Kidney (tissue), 13 donors: ENCODE measurements at regions not wholly inside any gene's neighbourhood (a gene's known extent, or its start where the extent isn't known, plus 50 kb on each side); places are given as distances from the start of the nearest gene placed in this dataset.

Experiments
- DNase-seq, 5 donors: peaks; one replicate each; pipeline ENCODE4 v3.0.0-alpha.2; 2013 to 2020
- FAIRE-seq: peaks from 2 replicates; lab custom pipeline; 2012; peaks lifted over from hg19 to GRCh38; lab: Jason Lieb, UNC
- H3K27ac ChIP-seq, 2 donors: one replicate each; pipeline ENCODE4 v1.7.0; 2013; ENCODE audit warnings: low read depth in 2 of 2, low read length in 2 of 2, inconsistent platforms in 1 of 2
- H3K27me3 ChIP-seq: one replicate; pipeline ENCODE4 v1.7.1; 2013; ENCODE audit warnings: low read length, inconsistent platforms; ENCODE audit not compliant: control insufficient read depth, insufficient read depth
- H3K36me3 ChIP-seq, 3 donors: one replicate each; pipeline versions ENCODE4 v1.7.0 to v1.7.1; 2013; ENCODE audit warnings: low read length in 3 of 3, control low read depth in 1 of 3, inconsistent platforms in 1 of 3; ENCODE audit not compliant: insufficient read depth in 3 of 3, control insufficient read depth in 2 of 3
- H3K4me1 ChIP-seq, 3 donors: one replicate each; pipeline versions ENCODE4 v1.7.0 to v1.7.1; 2013; ENCODE audit warnings: low read length in 3 of 3, inconsistent platforms in 1 of 3, low read depth in 1 of 3; ENCODE audit not compliant: control insufficient read depth in 2 of 3, insufficient read depth in 2 of 3
- H3K4me3 ChIP-seq, 3 donors: one replicate each; pipeline versions ENCODE4 v1.7.0 to v1.8.1; 2013; ENCODE audit warnings: low read length in 3 of 3, control low read depth in 1 of 3, inconsistent platforms in 1 of 3
- H3K9ac ChIP-seq, 3 donors: one replicate each; pipeline versions ENCODE4 v1.7.0 to v1.7.1; 2013; ENCODE audit warnings: low read length in 3 of 3, control low read depth in 1 of 3, inconsistent platforms in 1 of 3
- H3K9me3 ChIP-seq, 3 donors: one replicate each; pipeline versions ENCODE4 v1.7.0 to v1.7.1; 2013; ENCODE audit warnings: low read length in 3 of 3, control low read depth in 1 of 3, inconsistent platforms in 1 of 3; ENCODE audit not compliant: control insufficient read depth in 2 of 3, insufficient read depth in 1 of 3
- CTCF ChIP-seq: IDR thresholded peaks from 3 replicates; pipeline ENCODE4 v1.5.1; 2012; ENCODE audit warnings: mild to moderate bottlenecking, moderate library complexity, borderline replicate concordance; ENCODE audit not compliant: insufficient read depth; ENCODE audit errors: extremely low read depth
- intact Hi-C: fragments of 100-400 bp; cut with DNase I; formaldehyde crosslinking; loops from one replicate; pipeline ENCODE4 v1.11.1; 2022
- donor health status: control.
- donor health status: control.
- donor health status: control.
- donor health status: control.
- donor health status: control.
- donor health status: DM: yes; HTN: yes; CAD: no.
- donor health status: Normal renal cell carcinoma (clear cell type).

- no peak for FAIRE-seq
Observed at GRCh38 chr15:95281470-95281869, 1049.0 kb upstream of the NR2F2 start.

GRCh38 chr15:95284492-95284891, 1046.0 kb upstream of the NR2F2 start:
- no peak for TF ChIP-seq CTCF
- Histone ChIP-seq H3K27me3 (no peaks in the 10 kb centered on the region), H3K9ac (no peak overlapping the region), H3K27ac (no peak overlapping the region), H3K4me1 (peaks cover 0 to 12% (median 0%) of the 10 kb centered on the region in 3 donors), H3K4me3 (no peak overlapping the region), H3K9me3 (no peaks in the 10 kb centered on the region), H3K36me3 (no peaks in the 10 kb centered on the region)
- DNase-seq, result no peak
- intact Hi-C loops, result loop anchor here (10.0 kb wide), 1 partner anchor 1050 kb away; the partner anchor contains the start of gene NR2F2
- no peak for FAIRE-seq

More at GRCh38 chr15:95281470-95281869, 1049.0 kb upstream of the NR2F2 start:
- H3K9ac ChIP-seq, result no peak overlapping the region
- no peaks in the 10 kb centered on the region for H3K27me3 ChIP-seq
- H3K4me3 ChIP-seq, result no peak overlapping the region
- no peak for DNase-seq
- H3K36me3 ChIP-seq, result no peaks in the 10 kb centered on the region
- no peaks in the 10 kb centered on the region for H3K9me3 ChIP-seq
- intact Hi-C loops, result loop anchor here (10.0 kb wide), 1 partner anchor 1053 kb away; the partner anchor contains the start of gene NR2F2
- TF ChIP-seq CTCF, result no peak
- H3K27ac ChIP-seq, result no peak overlapping the region
- peaks cover 0 to 20% (median 0%) of the 10 kb centered on the region in 3 donors for H3K4me1 ChIP-seq

- intact Hi-C loops, result loop anchor here (10.0 kb wide), 1 partner anchor 1050 kb away; the partner anchor contains the start of gene NR2F2
- Histone ChIP-seq H3K9ac (no peak overlapping the region), H3K27me3 (no peaks in the 10 kb centered on the region), H3K4me3 (no peak overlapping the region), H3K4me1 (peaks cover 0 to 12% (median 0%) of the 10 kb centered on the region in 3 donors), H3K9me3 (no peaks in the 10 kb centered on the region), H3K27ac (no peak overlapping the region), H3K36me3 (no peaks in the 10 kb centered on the region)
- FAIRE-seq (no peak), DNase-seq (peak in 4 of 5 donors; percentile 37 to 94 (median 78))
- no peak for TF ChIP-seq CTCF
Observed at GRCh38 chr15:95284933-95285421, 1045.5 kb upstream of the NR2F2 start.
